Stimulated activated CD8-positive, alpha-beta memory T cell treated with anti-CD3 and anti-CD28 coated beads, Interleukin-2, amount 100 ng/mL, for 48 hours (primary cell): ENCODE measurements at regions not wholly inside any gene's neighbourhood (a gene's known extent, or its start where the extent isn't known, plus 50 kb on each side); places are given as distances from the start of the nearest gene placed in this dataset.

Experiments used
- DNase-seq, 2 donors: peaks; one replicate each; pipeline ENCODE4 v3.0.0-alpha.2; 2020; ENCODE audit warnings: low read depth in 2 of 2

GRCh38 chr18:44409071-44409470, 271.6 kb upstream of the SETBP1 start:
- no peak for DNase-seq

GRCh38 chr18:44409515-44409914, 271.2 kb upstream of the SETBP1 start:
- DNase-seq: no peak

DNA sequence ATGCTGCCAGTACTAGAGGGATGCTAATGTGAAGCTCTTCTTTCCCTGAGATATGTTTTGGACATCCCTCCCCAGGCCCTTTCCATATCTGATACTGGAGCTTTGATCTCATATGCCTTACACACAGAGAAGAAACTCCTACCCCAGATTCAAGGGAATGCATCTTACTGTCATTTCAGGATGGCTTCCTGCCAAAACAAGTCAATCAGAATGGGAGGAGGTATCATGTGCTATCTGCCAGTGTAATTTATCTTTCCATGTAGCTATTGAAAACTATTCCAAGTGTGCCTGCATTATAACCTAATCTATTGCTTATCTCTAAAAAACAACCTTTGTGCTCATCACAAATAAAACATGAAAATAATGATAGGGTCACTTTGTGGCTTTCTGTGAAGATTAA, 269.9 kb upstream of the SETBP1 start:
- DNase-seq: no peak

- DNase-seq: no peak
Observed at GRCh38 chr18:44411262-44411905, 269.3 kb upstream of the SETBP1 start.

- DNase-seq: no peak
Observed at GRCh38 chr18:44411976-44412375, 268.7 kb upstream of the SETBP1 start.

GRCh38 chr18:44423814-44424644, 256.7 kb upstream of the SETBP1 start:
- DNase-seq: no peak

- no peak for DNase-seq
Observed at GRCh38 chr18:44424645-44425035, 256.0 kb upstream of the SETBP1 start.

DNA sequence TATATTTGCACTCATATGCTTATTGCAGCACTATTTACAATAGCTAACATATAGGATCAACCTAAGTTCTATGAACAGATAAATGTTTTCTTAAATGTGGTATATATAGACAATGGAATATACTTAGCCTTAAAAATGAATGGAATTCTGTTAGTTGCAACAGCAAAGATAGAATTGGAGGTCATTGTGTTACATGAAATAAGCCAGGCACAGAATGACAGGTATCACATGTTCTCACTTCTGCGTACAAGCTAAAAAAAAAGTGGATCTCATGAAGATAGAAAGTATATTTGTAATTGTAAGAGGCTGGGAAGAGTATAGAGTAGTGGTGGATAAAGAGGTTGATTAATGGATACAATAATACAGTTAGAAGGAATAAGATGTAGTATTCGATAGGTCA, 255.5 kb upstream of the SETBP1 start:
- DNase-seq: no peak

- no peak for DNase-seq
Observed at GRCh38 chr18:44437603-44438002, 243.1 kb upstream of the SETBP1 start.

GRCh38 chr18:44450226-44450625, 230.5 kb upstream of the SETBP1 start:
- no peak for DNase-seq

DNA sequence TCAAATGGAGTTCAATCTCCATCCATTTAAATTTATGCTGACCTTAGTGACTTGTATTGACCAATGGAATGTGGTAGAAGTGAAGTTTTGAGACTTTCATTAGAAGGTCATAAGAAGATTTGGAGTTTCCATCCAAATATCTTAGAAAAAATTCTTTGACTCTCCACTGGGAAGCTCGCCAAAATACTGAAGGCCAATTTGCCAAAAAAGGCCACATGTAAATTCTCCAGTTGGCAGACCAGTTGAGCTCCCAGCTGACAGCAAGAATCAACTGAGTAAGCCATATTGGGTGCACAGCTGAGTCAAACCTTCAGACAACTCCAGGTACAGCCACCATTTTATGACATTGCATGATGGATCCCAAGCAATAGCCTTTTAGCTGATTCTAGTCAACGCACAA, 228.3 kb upstream of the SETBP1 start:
- DNase-seq: no peak

DNA sequence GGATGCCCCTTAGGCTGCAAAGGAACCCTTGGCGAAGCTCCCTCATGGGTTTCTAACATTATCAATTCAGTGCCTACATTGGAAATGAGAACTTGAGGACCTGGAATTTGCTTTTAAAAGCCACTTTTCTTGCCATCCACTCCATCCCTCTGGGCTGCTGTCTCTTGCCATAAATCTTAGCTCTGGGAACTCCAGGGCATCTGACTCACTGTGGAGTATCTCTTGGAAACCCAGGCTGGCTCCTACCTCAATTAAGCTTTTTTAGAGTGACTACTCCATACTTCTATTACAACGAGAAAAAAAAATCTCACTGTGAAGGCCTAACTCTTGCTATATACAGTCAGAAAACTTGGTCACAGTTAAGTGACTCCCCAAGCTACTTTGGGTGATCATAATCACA, 227.2 kb upstream of the SETBP1 start:
- no peak for DNase-seq

DNA sequence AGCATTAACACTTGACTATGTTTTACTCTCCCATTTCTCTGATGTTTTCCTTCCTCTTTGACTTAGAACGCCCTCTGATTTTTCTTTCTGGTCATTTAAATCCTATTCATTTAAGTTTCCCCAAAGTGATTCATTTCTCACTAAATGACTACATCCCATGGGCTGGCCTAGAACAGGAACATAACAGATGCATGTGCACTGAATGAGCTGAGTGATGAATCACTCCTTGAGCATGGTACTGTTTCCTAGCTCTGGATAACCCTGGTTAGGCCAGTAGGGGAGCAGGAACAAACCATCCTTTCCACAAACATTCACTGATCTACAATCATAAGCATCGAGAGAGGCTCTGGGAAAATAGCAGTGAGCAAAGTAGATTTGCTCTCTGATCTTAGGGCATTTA, 221.9 kb upstream of the SETBP1 start:
- DNase-seq: no peak

- no peak for DNase-seq
Observed at GRCh38 chr18:44464398-44465180, 216.1 kb upstream of the SETBP1 start.

GRCh38 chr18:44465381-44465841, 215.3 kb upstream of the SETBP1 start:
- DNase-seq: no peak

- no peak for DNase-seq
Observed at GRCh38 chr18:44466997-44467396, 213.7 kb upstream of the SETBP1 start.

DNA sequence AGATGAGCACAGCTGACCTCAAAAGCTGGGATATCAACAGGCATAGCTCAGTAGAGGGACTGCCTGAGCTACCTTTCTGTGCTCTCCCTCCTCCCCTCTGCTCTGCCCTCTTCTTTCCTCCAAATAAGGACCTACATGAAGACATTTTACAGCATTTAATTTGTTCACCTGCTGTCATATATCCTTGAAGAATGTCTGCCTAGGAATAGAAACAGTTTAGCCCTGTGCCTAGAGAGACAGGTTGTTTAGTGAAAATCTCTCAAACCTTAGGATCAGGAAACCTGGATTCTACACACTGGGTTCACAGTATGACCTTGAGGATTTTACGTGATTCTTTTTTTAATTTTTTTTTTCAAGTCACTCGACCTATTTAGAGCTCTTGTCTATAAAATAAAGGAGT, 213.0 kb upstream of the SETBP1 start:
- DNase-seq: no peak

DNA sequence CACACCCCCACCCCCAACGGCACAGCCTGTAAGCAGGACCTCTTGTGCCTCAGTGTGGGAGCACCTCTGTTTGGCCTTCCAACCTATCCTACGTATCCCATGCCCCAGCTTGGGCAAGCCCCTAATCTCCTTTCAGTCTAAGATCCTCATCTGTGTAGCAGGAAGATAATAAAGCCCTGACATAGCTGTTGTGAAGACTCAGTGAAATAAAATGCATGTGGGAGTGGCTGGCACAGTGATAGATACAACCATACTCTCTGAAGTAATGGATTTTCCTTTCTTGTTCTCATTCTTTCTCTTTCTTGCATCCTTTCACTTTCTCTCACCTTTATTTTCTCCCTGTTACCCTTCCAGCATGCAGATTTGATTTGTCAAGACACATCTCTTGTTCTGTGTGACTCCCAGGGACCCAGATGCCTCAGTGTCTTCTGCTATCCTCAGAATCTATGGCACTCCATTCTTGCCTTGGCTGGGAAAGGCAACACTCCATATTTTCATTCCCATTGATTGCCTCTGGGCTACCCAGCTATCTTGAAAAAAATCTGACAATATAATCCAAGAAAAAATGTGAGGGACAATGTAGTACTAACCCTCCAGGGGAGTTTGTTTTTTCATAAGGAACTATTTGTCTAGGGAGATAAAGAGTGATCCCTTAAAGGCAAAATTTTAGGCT, 207.2 kb upstream of the SETBP1 start:
- no peak for DNase-seq

- DNase-seq: no peak
Observed at GRCh38 chr18:44474067-44474411, 206.6 kb upstream of the SETBP1 start.

DNA sequence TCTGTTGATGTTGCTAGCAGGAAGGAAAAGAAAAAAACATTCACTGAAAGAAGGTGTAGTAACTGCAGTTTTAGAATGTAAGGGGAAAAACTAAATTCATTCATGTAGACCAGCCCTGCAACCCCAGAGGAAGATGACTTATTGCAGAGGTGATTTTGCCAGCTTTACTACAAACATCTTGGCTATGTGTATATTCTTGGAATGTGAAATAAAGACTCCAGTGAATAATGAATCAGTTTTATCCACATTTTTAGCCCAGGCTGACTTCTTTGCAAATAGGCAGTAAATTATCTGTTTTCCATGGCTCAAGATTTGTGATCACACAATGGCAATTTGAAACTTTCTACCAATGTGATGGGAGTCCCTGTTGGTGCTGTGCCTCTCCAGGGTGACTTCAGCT, 206.1 kb upstream of the SETBP1 start:
- DNase-seq: no peak

DNA sequence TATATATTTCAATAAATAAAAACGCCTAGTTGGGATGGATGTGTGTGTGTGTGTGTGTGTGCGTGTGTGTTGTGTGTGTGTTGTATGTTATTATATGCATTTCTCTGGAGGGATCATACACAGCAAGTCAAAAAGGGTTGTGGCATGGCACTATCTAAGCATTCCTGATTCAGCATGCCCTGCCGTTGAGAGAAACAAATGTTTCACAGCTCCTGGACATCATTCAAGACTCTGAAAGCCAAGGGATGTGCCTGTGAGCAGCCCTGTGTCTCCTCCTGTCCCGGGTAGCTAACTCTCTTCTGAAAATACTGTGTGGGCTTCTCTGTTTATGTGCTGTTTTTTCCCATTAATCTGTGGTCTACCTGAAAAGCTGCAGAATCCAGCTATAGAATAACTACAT, 197.9 kb upstream of the SETBP1 start:
- no peak for DNase-seq

GRCh38 chr18:44495151-44495550, 185.5 kb upstream of the SETBP1 start:
- DNase-seq: no peak
